Osteoblast (primary cell): ENCODE measurements at regions not wholly inside any gene's neighbourhood (a gene's known extent, or its start where the extent isn't known, plus 50 kb on each side); places are given as distances from the start of the nearest gene placed in this dataset.

Source experiments
- DNase-seq: peaks from one replicate; pipeline ENCODE4 v3.0.0; 2011; ENCODE audit warnings: low spot score, mixed read lengths; ENCODE audit not compliant: insufficient read length; ENCODE audit errors: missing footprints
- H2AFZ ChIP-seq: 2 replicates; pipeline ENCODE4 v1.6.0; 2011; ENCODE audit warnings: mild to moderate bottlenecking, low read length
- H3K27ac ChIP-seq: 2 replicates; pipeline ENCODE4 v1.5.1; 2011; ENCODE audit warnings: mild to moderate bottlenecking, low read depth, low read length, moderate library complexity
- H3K27me3 ChIP-seq: 2 replicates; pipeline ENCODE4 v1.6.0; 2012; ENCODE audit warnings: mild to moderate bottlenecking, control low read depth, inconsistent platforms, low read length, moderate library complexity; ENCODE audit not compliant: insufficient read depth
- H3K36me3 ChIP-seq: 2 replicates; pipeline ENCODE4 v1.5.1; 2011; ENCODE audit warnings: mild to moderate bottlenecking, low read length, control low read depth, moderate library complexity; ENCODE audit not compliant: insufficient read depth
- H3K4me1 ChIP-seq: 2 replicates; pipeline ENCODE4 v1.5.1; 2011; ENCODE audit warnings: mild to moderate bottlenecking, low read length, control low read depth, moderate library complexity; ENCODE audit not compliant: insufficient read depth
- H3K4me2 ChIP-seq: 2 replicates; pipeline ENCODE4 v1.6.0; 2011; ENCODE audit warnings: mild to moderate bottlenecking, low read length; ENCODE audit not compliant: insufficient read depth
- H3K4me3 ChIP-seq: fragments of 200-600 bp; sonication (generic); 3 replicates; pipeline ENCODE4 v1.5.1; 2012; ENCODE audit warnings: mild to moderate bottlenecking, low read length, inconsistent platforms; ENCODE audit not compliant: insufficient read depth
- H3K79me2 ChIP-seq: 2 replicates; pipeline ENCODE4 v1.6.0; 2012; ENCODE audit warnings: mild to moderate bottlenecking, low read length, control low read depth, inconsistent platforms; ENCODE audit not compliant: insufficient read depth
- H3K9me3 ChIP-seq: 2 replicates; pipeline ENCODE4 v1.5.1; 2011; ENCODE audit warnings: low read depth, low read length, control low read depth
- H4K20me1 ChIP-seq: 2 replicates; pipeline ENCODE4 v1.6.0; 2012; ENCODE audit warnings: mild to moderate bottlenecking, low read length, control low read depth; ENCODE audit not compliant: insufficient read depth
- CTCF ChIP-seq: IDR thresholded peaks from 2 replicates; pipeline ENCODE4 v1.5.1; 2011; ENCODE audit warnings: mild to moderate bottlenecking, low read depth, low read length, moderate library complexity; ENCODE audit errors: extremely low read depth

- Histone ChIP-seq H3K36me3 (no peaks in the 10 kb centered on the region), H3K4me1 (no peaks in the 10 kb centered on the region), H3K79me2 (no peaks in the 10 kb centered on the region), H3K27me3 (no peaks in the 10 kb centered on the region), H2AFZ (no peak overlapping the region), H3K27ac (no peak overlapping the region), H4K20me1 (no peaks in the 10 kb centered on the region), H3K4me2 (no peak overlapping the region), H3K9me3 (no peaks in the 10 kb centered on the region), H3K4me3 (no peak overlapping the region)
- DNase-seq: no peak
- TF ChIP-seq CTCF: no peak
Measured at GRCh38 chr1:55939866-55940265, 639.5 kb downstream of the PLPP3 start.

- Histone ChIP-seq H3K4me3 (no peak overlapping the region), H3K4me1 (no peaks in the 10 kb centered on the region), H3K4me2 (no peak overlapping the region), H3K79me2 (no peaks in the 10 kb centered on the region), H4K20me1 (no peaks in the 10 kb centered on the region), H3K27ac (no peak overlapping the region), H2AFZ (no peak overlapping the region), H3K27me3 (no peaks in the 10 kb centered on the region), H3K9me3 (no peaks in the 10 kb centered on the region), H3K36me3 (no peaks in the 10 kb centered on the region)
- no peak for TF ChIP-seq CTCF
- no peak for DNase-seq
Measured at GRCh38 chr1:55938861-55939260, 640.5 kb downstream of the PLPP3 start.

GRCh38 chr1:55938376-55938850 lies 641.0 kb downstream of the PLPP3 start:
- Histone ChIP-seq H3K4me1 (no peaks in the 10 kb centered on the region), H3K27ac (no peak overlapping the region), H3K4me3 (no peak overlapping the region), H3K4me2 (no peak overlapping the region), H3K9me3 (no peaks in the 10 kb centered on the region), H2AFZ (no peak overlapping the region), H3K79me2 (no peaks in the 10 kb centered on the region), H3K36me3 (no peaks in the 10 kb centered on the region), H3K27me3 (no peaks in the 10 kb centered on the region), H4K20me1 (no peaks in the 10 kb centered on the region)
- no peak for DNase-seq
- TF ChIP-seq CTCF: no peak

- no peak for DNase-seq
- no peaks in the 10 kb centered on the region for H3K36me3 ChIP-seq
- H3K27ac ChIP-seq: no peak overlapping the region
- no peak overlapping the region for H3K4me3 ChIP-seq
- H3K9me3 ChIP-seq: no peaks in the 10 kb centered on the region
- no peaks in the 10 kb centered on the region for H4K20me1 ChIP-seq
- H2AFZ ChIP-seq: no peak overlapping the region
- H3K4me1 ChIP-seq: no peaks in the 10 kb centered on the region
- no peak for TF ChIP-seq CTCF
- H3K27me3 ChIP-seq: no peaks in the 10 kb centered on the region
- H3K79me2 ChIP-seq: no peaks in the 10 kb centered on the region
- H3K4me2 ChIP-seq: no peak overlapping the region
Measured at GRCh38 chr1:55937840-55938375, 641.5 kb downstream of the PLPP3 start.
